A549 (cell line): ENCODE measurements at regions not wholly inside any gene's neighbourhood (a gene's known extent, or its start where the extent isn't known, plus 50 kb on each side); places are given as distances from the start of the nearest gene placed in this dataset.
A peak's percentile ranks its signal among the peaks of the same experiment; 100 is the strongest.

Source experiments
- ATAC-seq, 2 experiments: fragments of 200-7000 bp in 1 of 2; fragments of >200 bp in 1 of 2; cut with Nextera tagmentation in 1 of 2; cut with Tn5 transposase in 1 of 2; 3 replicates each; pipeline versions ENCODE4 v1.8.0 to v1.9.1; 2018 to 2020; ENCODE audit warnings: mild to moderate bottlenecking in 1 of 2, moderate library complexity in 1 of 2
- CTCF ChIA-PET: fragments of 300-600 bp; sonication (Branson Sonifier 250); formaldehyde crosslinking; extraction: SDS; loops from one replicate; lab custom pipeline; 2021; ENCODE audit warnings: antibody characterized with exemption, inconsistent platforms; lab: Yijun Ruan, JAX
- POLR2A ChIA-PET: fragments of 350-600 bp; formaldehyde crosslinking; extraction: SDS; loops from one replicate; lab custom pipeline; 2021; ENCODE audit warnings: antibody characterized with exemption, inconsistent platforms; lab: Yijun Ruan, JAX
- DNase-seq, 2 experiments: peaks; one replicate each; pipeline versions ENCODE4 v3.0.0 to v3.0.0-alpha.2; 2011 to 2016; ENCODE audit warnings: low read depth in 1 of 2, low spot score in 1 of 2
- FAIRE-seq: peaks from 2 replicates; lab custom pipeline; 2011; peaks lifted over from hg19 to GRCh38; lab: Jason Lieb, UNC
- H3K27ac ChIP-seq, 2 experiments: fragments of >200 bp; sonication (Bioruptor Twin); formaldehyde crosslinking; 3 replicates each; pipeline ENCODE4 v1.5.1; 2016 to 2017
- H3K4me1 ChIP-seq: fragments of >200 bp; sonication (Bioruptor Twin); formaldehyde crosslinking; 3 replicates; pipeline ENCODE4 v1.6.1; 2016
- H3K4me2 ChIP-seq: fragments of >200 bp; sonication (Bioruptor Twin); formaldehyde crosslinking; 3 replicates; pipeline ENCODE4 v1.6.1; 2016
- H3K4me3 ChIP-seq: fragments of >200 bp; sonication (Bioruptor Twin); formaldehyde crosslinking; 3 replicates; pipeline ENCODE4 v1.5.1; 2016
- H3K9me3 ChIP-seq: fragments of >200 bp; sonication (Bioruptor Twin); formaldehyde crosslinking; 3 replicates; pipeline ENCODE4 v1.6.1; 2016
- ATOH8 ChIP-seq: fragments of 250-450 bp; sonication (Bioruptor Pico); IDR thresholded peaks from 2 replicates; pipeline ENCODE4 v1.5.0; 2020; ENCODE audit warnings: low read depth, mild to moderate bottlenecking, moderate library complexity
- BHLHE40 ChIP-seq: IDR thresholded peaks from 2 replicates; pipeline ENCODE4 v1.6.1; 2012; ENCODE audit warnings: low read depth, low read length, inconsistent platforms
- CEBPB ChIP-seq, 2 experiments: fragments of >200 bp in 1 of 2; sonication (Bioruptor Twin) in 1 of 2; formaldehyde crosslinking in 1 of 2; IDR thresholded peaks; 2 replicates each; pipeline ENCODE4 v1.6.1; 2012 to 2016
- CHD2 ChIP-seq: fragments of 150-350 bp; IDR thresholded peaks from 2 replicates; pipeline ENCODE4 v1.6.1; 2014; ENCODE audit warnings: low read length; ENCODE audit not compliant: partially characterized antibody
- CHD4 ChIP-seq: fragments of 200-600 bp; sonication (generic); IDR thresholded peaks from 2 replicates; pipeline ENCODE4 v1.6.1; 2016; ENCODE audit warnings: antibody characterized with exemption, mild to moderate bottlenecking, borderline replicate concordance
- ELK1 ChIP-seq: fragments of 150-350 bp; IDR thresholded peaks from 2 replicates; pipeline ENCODE4 v1.6.1; 2014; ENCODE audit warnings: low read depth, mild to moderate bottlenecking, low read length
- ESRRA ChIP-seq: fragments of 150-350 bp; IDR thresholded peaks from 2 replicates; pipeline ENCODE4 v1.6.1; 2014; ENCODE audit warnings: mild to moderate bottlenecking, low read length, borderline replicate concordance
- GATA3 ChIP-seq: IDR thresholded peaks from 2 replicates; pipeline ENCODE4 v1.6.1; 2012; ENCODE audit warnings: borderline replicate concordance
- HDAC2 ChIP-seq: fragments of 200-600 bp; sonication (generic); IDR thresholded peaks from 2 replicates; pipeline ENCODE4 v1.6.1; 2016
- HOXA7 ChIP-seq: fragments of 250-450 bp; sonication (Bioruptor Pico); IDR thresholded peaks from 2 replicates; pipeline ENCODE4 v1.5.0; 2020; ENCODE audit warnings: mild to moderate bottlenecking, moderate library complexity
- HOXB13 ChIP-seq: fragments of 250-450 bp; sonication (Bioruptor Pico); IDR thresholded peaks from 2 replicates; pipeline ENCODE4 v1.5.0; 2020; ENCODE audit warnings: low read depth, mild to moderate bottlenecking, moderate library complexity
- HOXB5 ChIP-seq: fragments of 250-450 bp; sonication (Bioruptor Pico); IDR thresholded peaks from 2 replicates; pipeline ENCODE4 v1.5.0; 2020; ENCODE audit warnings: mild to moderate bottlenecking, moderate library complexity
- JUNB ChIP-seq: fragments of >200 bp; sonication (Bioruptor Twin); formaldehyde crosslinking; IDR thresholded peaks from 2 replicates; pipeline ENCODE4 v1.6.1; 2016
- KDM1A ChIP-seq: fragments of 200-600 bp; sonication (generic); IDR thresholded peaks from 2 replicates; pipeline ENCODE4 v1.6.1; 2016; ENCODE audit warnings: low read depth, mild to moderate bottlenecking
- MAFK ChIP-seq: fragments of 450-650 bp; IDR thresholded peaks from 2 replicates; pipeline ENCODE4 v1.6.1; 2014; ENCODE audit not compliant: partially characterized antibody
- NFE2L2 ChIP-seq: fragments of 150-350 bp; conservative IDR thresholded peaks from 2 replicates; pipeline ENCODE4 v1.6.1; 2014; ENCODE audit warnings: low read length
- NPAS2 ChIP-seq: fragments of 250-450 bp; sonication (Bioruptor Pico); IDR thresholded peaks from 2 replicates; pipeline ENCODE4 v1.8.0; 2022; ENCODE audit warnings: mild to moderate bottlenecking, moderate library complexity, borderline replicate concordance
- NR3C1 ChIP-seq: fragments of >200 bp; sonication (Bioruptor Twin); formaldehyde crosslinking; IDR thresholded peaks from 3 replicates; pipeline ENCODE4 v1.6.1; 2017
- PBX3 ChIP-seq: IDR thresholded peaks from 2 replicates; pipeline ENCODE4 v1.6.1; 2012
- PHF8 ChIP-seq: fragments of 200-600 bp; sonication (generic); IDR thresholded peaks from 2 replicates; pipeline ENCODE4 v1.6.1; 2016; ENCODE audit warnings: low read depth, mild to moderate bottlenecking, antibody characterized with exemption, moderate library complexity, borderline replicate concordance
- POLR2A ChIP-seq: IDR thresholded peaks from 2 replicates; pipeline ENCODE4 v1.6.1; 2012; ENCODE audit warnings: mild to moderate bottlenecking, low read length
- RAD21 ChIP-seq, 2 experiments: fragments of >200 bp in 1 of 2; sonication (Bioruptor Twin) in 1 of 2; formaldehyde crosslinking in 1 of 2; IDR thresholded peaks in 1 of 2; conservative IDR thresholded peaks in 1 of 2; 2 replicates in 1 of 2; 3 replicates in 1 of 2; pipeline ENCODE4 v1.6.1; 2012 to 2018; ENCODE audit warnings: inconsistent platforms in 1 of 2
- SMC3 ChIP-seq: fragments of >200 bp; sonication (Bioruptor Twin); formaldehyde crosslinking; IDR thresholded peaks from 3 replicates; pipeline ENCODE4 v1.6.1; 2018; ENCODE audit warnings: inconsistent platforms
- TFCP2L1 ChIP-seq: fragments of 250-450 bp; sonication (Bioruptor Pico); IDR thresholded peaks from 2 replicates; pipeline ENCODE4 v1.5.0; 2021; ENCODE audit warnings: mild to moderate bottlenecking
- ZFP36 ChIP-seq: fragments of 450-650 bp; IDR thresholded peaks from 2 replicates; pipeline ENCODE4 v1.6.1; 2014; ENCODE audit warnings: borderline replicate concordance; ENCODE audit not compliant: partially characterized antibody
- WGBS: methylation state at CpG from one replicate; pipeline ENCODE4 v1.1.6; 2017; ENCODE audit errors: missing lambda C conversion rate; 5-methylcytosine and 5-hydroxymethylcytosine counted together
- TF ChIP-seq, protein P1 (sequence below): fragments of >200 bp; sonication (Bioruptor Twin); formaldehyde crosslinking; IDR thresholded peaks from 2 replicates; pipeline ENCODE4 v1.6.1; 2016
- TF ChIP-seq, protein P2 (sequence below): fragments of 450-650 bp; IDR thresholded peaks from 2 replicates; pipeline ENCODE4 v1.6.1; 2014; ENCODE audit warnings: antibody characterized with exemption

DNA sequence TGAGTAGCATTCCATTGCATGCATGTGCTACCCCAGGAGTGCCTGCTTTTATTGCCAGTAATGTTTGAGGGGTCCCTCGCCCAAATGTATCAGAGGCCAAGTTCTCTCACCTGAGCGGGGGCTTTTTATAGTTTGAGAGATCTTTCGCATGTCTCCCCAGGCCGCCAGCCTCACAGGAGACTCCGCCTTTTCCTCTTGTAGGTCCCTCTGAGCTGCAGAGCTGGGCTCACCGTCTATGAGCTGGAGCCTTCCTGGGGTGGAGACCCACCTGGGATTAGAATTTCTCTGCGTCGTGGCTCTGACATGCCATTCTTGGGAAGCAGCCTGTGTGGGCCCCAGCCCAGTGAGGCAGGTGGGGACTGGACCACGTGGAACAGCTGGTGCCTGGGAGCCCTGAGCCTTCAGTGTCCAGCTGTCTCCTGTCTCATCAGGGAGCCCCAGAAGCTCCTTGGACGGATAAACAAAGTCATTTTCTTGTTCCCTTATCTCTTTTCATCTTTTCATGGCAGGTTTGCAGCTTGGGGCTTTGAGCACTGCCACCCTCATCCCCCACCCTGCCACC lies 261.7 kb upstream of the CRY1 start:
- Histone ChIP-seq H3K4me3 (no peak overlapping the region), H3K4me2 (peak overlapping the region; percentile 65), H3K4me1 (peaks cover 90% of the 10 kb centered on the region), H3K27ac (peak overlapping the region; percentile 94 to 96), H3K9me3 (peaks cover 12% of the 10 kb centered on the region; the same call in 2 of the 3 replicates)
- TF ChIP-seq RAD21 (conservative IDR thresholded peaks at IDR 0.05 in 1 of 2, IDR thresholded peaks at IDR 0.05 in 1 of 2): no peak
- no peak for TF ChIP-seq CHD4
- no peak for TF ChIP-seq TFCP2L1 (CRISPR knock-in tag)
- no peak for TF ChIP-seq GATA3
- no peak for TF ChIP-seq SMC3
- no peak for TF ChIP-seq NPAS2 (CRISPR knock-in tag)
- no peak for TF ChIP-seq ATOH8 (CRISPR knock-in tag)
- no peak for TF ChIP-seq CEBPB (IDR thresholded peaks at IDR 0.05)
- TF ChIP-seq, protein P1, sequence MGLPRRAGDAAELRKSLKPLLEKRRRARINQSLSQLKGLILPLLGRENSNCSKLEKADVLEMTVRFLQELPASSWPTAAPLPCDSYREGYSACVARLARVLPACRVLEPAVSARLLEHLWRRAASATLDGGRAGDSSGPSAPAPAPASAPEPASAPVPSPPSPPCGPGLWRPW: no peak
- no peak for TF ChIP-seq HOXA7 (CRISPR knock-in tag)
- no peak for TF ChIP-seq MAFK
- no peak for TF ChIP-seq CHD2
- no peak for TF ChIP-seq HOXB13
- TF ChIP-seq HOXB5 (CRISPR knock-in tag): no peak
- no peak for TF ChIP-seq PHF8
- ATAC-seq (no peak), DNase-seq (no peak), FAIRE-seq (no peak)
- POLR2A ChIA-PET: no interaction called here
- WGBS: 77% methylated on average over 10 of the region's 10 CpGs
- CTCF ChIA-PET: interaction anchor here (1.4 to 2.1 kb wide), 2 partner anchors 9 to 29 kb away, joined by 4 to 6 read pairs; no protein-coding TSS in a partner anchor

- ChIA-PET CTCF (interaction anchor here (0.8 to 2.1 kb wide), 4 partner anchors 28 to 252 kb away, joined by 4 to 10 read pairs (median 5); no protein-coding TSS in a partner anchor), POLR2A (no interaction called here)
- no peak overlapping the region for H3K4me3 ChIP-seq
- peaks cover 90% of the 10 kb centered on the region for H3K4me1 ChIP-seq
- ATAC-seq (no peak), DNase-seq (no peak), FAIRE-seq (no peak)
- H3K4me2 ChIP-seq: peak overlapping the region; percentile 65
- H3K9me3 ChIP-seq: peaks cover 12% of the 10 kb centered on the region; the same call in 2 of the 3 replicates
- 20% methylated on average over 1 of the region's 1 CpG for WGBS
- TF ChIP-seq MAFK (no peak), ELK1 (no peak), NFE2L2 (no peak), PBX3 (no peak), KDM1A (no peak), JUNB (no peak), POLR2A (no peak), ESRRA (no peak), BHLHE40 (no peak), NR3C1 (no peak), RAD21 (conservative IDR thresholded peaks at IDR 0.05 in 1 of 2, IDR thresholded peaks at IDR 0.05 in 1 of 2) (no peak), ZFP36 (no peak), HDAC2 (no peak), GATA3 (no peak), SMC3 (no peak), HOXB5 (CRISPR knock-in tag) (no peak)
- TF ChIP-seq, protein P2, sequence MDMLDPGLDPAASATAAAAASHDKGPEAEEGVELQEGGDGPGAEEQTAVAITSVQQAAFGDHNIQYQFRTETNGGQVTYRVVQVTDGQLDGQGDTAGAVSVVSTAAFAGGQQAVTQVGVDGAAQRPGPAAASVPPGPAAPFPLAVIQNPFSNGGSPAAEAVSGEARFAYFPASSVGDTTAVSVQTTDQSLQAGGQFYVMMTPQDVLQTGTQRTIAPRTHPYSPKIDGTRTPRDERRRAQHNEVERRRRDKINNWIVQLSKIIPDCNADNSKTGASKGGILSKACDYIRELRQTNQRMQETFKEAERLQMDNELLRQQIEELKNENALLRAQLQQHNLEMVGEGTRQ: no peak
- TF ChIP-seq, protein P1: no peak
- peak overlapping the region; percentile 94 to 96 for H3K27ac ChIP-seq
Measured at GRCh38 chr12:107355612-107356011, 262.3 kb upstream of the CRY1 start.
